ENCODE measurements at regions not wholly inside any gene's neighbourhood (a gene's known extent, or its start where the extent isn't known, plus 50 kb on each side); places are given as distances from the start of the nearest gene placed in this dataset.

GRCh38 chr15:98522127-98522526 lies 126.2 kb upstream of the IGF1R start:
- no peaks in the 10 kb centered on the region for H3K27me3 ChIP-seq (ENCODE audit: insufficient read depth, low read length)
- H3K27ac ChIP-seq (ENCODE audit: low read depth, low read length, poor library complexity, severe bottlenecking), result no peak overlapping the region
- TF ChIP-seq CTCF (IDR thresholded peaks at IDR 0.05; ENCODE audit: low read length) (no peak), EZH2 (IDR thresholded peaks at IDR 0.05; ENCODE audit: borderline replicate concordance, low read length) (no peak)
- no peaks in the 10 kb centered on the region for H4K20me1 ChIP-seq (ENCODE audit: insufficient read depth, low read length)
- H3K4me1 ChIP-seq (ENCODE audit: insufficient read depth, low read length, severe bottlenecking), result no peaks in the 10 kb centered on the region
- no peaks in the 10 kb centered on the region for H3K79me2 ChIP-seq (ENCODE audit: insufficient read depth, low read length)
- no peak overlapping the region for H3K4me2 ChIP-seq (ENCODE audit: low read length)
- H3K4me3 ChIP-seq (ENCODE audit: low read depth, low read length, poor library complexity, severe bottlenecking), result no peak overlapping the region
- no peaks in the 10 kb centered on the region for H3K36me3 ChIP-seq (ENCODE audit: insufficient read depth, low read length)
- no peak overlapping the region for H2AFZ ChIP-seq (ENCODE audit: low read length)
- no peaks in the 10 kb centered on the region for H3K9me2 ChIP-seq (ENCODE audit: low read depth, low read length)
- H3F3A ChIP-seq (ENCODE audit: insufficient read depth, low read length), result no peaks in the 10 kb centered on the region
- H3K9me3 ChIP-seq (ENCODE audit: low read length), result no peaks in the 10 kb centered on the region
- H3K9ac ChIP-seq (ENCODE audit: low read length), result no peak overlapping the region

GRCh38 chr15:98523912-98524662 lies 124.3 kb upstream of the IGF1R start:
- Histone ChIP-seq H3K4me3 (ENCODE audit: low read depth, low read length, poor library complexity, severe bottlenecking) (no peak overlapping the region), H3K4me1 (ENCODE audit: insufficient read depth, low read length, severe bottlenecking) (no peaks in the 10 kb centered on the region), H3K27ac (ENCODE audit: low read depth, low read length, poor library complexity, severe bottlenecking) (no peak overlapping the region), H3F3A (ENCODE audit: insufficient read depth, low read length) (no peaks in the 10 kb centered on the region), H2AFZ (ENCODE audit: low read length) (no peak overlapping the region), H4K20me1 (ENCODE audit: insufficient read depth, low read length) (no peaks in the 10 kb centered on the region), H3K9ac (ENCODE audit: low read length) (no peak overlapping the region), H3K27me3 (ENCODE audit: insufficient read depth, low read length) (no peaks in the 10 kb centered on the region), H3K9me2 (ENCODE audit: low read depth, low read length) (no peaks in the 10 kb centered on the region), H3K4me2 (ENCODE audit: low read length) (no peak overlapping the region), H3K9me3 (ENCODE audit: low read length) (no peaks in the 10 kb centered on the region), H3K36me3 (ENCODE audit: insufficient read depth, low read length) (no peaks in the 10 kb centered on the region), H3K79me2 (ENCODE audit: insufficient read depth, low read length) (no peaks in the 10 kb centered on the region)
- TF ChIP-seq CTCF (IDR thresholded peaks at IDR 0.05; ENCODE audit: low read length), result no peak
- TF ChIP-seq EZH2 (IDR thresholded peaks at IDR 0.05; ENCODE audit: borderline replicate concordance, low read length), result no peak

GRCh38 chr15:98524838-98525660 lies 123.3 kb upstream of the IGF1R start:
- Histone ChIP-seq H3K4me1 (ENCODE audit: insufficient read depth, low read length, severe bottlenecking) (no peaks in the 10 kb centered on the region), H3K79me2 (ENCODE audit: insufficient read depth, low read length) (no peaks in the 10 kb centered on the region), H3K27me3 (ENCODE audit: insufficient read depth, low read length) (no peaks in the 10 kb centered on the region), H3K9me2 (ENCODE audit: low read depth, low read length) (no peaks in the 10 kb centered on the region), H3K4me3 (ENCODE audit: low read depth, low read length, poor library complexity, severe bottlenecking) (no peak overlapping the region), H3K4me2 (ENCODE audit: low read length) (no peak overlapping the region), H3K9me3 (ENCODE audit: low read length) (no peaks in the 10 kb centered on the region), H2AFZ (ENCODE audit: low read length) (no peak overlapping the region), H3K9ac (ENCODE audit: low read length) (no peak overlapping the region), H3K36me3 (ENCODE audit: insufficient read depth, low read length) (no peaks in the 10 kb centered on the region), H4K20me1 (ENCODE audit: insufficient read depth, low read length) (no peaks in the 10 kb centered on the region), H3K27ac (ENCODE audit: low read depth, low read length, poor library complexity, severe bottlenecking) (no peak overlapping the region), H3F3A (ENCODE audit: insufficient read depth, low read length) (no peaks in the 10 kb centered on the region)
- TF ChIP-seq CTCF (IDR thresholded peaks at IDR 0.05; ENCODE audit: low read length) (no peak), EZH2 (IDR thresholded peaks at IDR 0.05; ENCODE audit: borderline replicate concordance, low read length) (no peak)
